Activated CD4-positive, alpha-beta T cell treated with anti-CD3 and anti-CD28 coated beads, Interleukin-2, amount 50 U/mL, for 16 hours (primary cell): ENCODE measurements at regions not wholly inside any gene's neighbourhood (a gene's known extent, or its start where the extent isn't known, plus 50 kb on each side); places are given as distances from the start of the nearest gene placed in this dataset.

Experiments used
- DNase-seq: peaks from one replicate; pipeline ENCODE4 v3.0.0-alpha.2; 2020

DNA sequence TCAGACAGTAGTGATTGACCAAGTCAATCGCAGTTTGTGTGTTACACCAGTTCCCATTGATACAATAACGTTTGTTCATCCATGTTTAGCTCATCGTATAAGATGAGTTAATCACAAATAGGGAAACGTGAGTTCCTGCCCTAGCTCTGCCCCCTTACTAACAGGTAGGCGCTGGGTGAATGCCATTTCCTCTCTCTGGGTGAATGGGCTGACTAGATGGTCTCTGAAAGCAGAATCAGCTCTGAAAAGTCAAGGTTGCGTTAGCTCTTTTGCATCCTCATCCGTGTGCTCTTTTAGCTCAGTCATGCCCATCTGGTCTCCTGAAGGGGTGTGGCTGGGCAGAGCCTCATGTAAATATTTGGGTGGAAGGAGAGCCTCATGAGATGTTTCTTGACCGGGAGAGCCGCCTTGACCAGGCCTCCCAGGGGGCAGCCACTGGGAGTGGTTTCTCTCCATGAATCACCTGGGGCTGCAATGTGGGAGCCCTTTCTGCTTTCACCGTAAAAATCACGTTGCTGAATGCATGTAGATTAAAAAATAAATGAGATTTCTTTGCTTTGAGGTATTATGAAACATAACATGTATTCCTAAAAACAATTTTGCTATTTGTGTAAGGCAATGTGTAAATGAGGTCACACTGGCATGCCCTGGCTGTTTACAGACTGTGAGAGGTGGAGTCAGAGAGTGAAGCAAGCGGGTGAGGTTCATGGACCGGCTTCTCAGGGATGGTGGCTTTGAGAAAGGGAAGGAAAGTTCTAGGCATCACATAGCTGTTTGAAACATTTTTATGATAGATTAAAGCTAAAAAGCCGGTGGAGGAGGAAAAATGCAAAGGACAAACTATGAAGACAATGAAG is 108.4 kb upstream of the RASGRP1 start:
- DNase-seq: no peak

GRCh38 chr15:38674448-38674847 is 109.8 kb upstream of the RASGRP1 start:
- DNase-seq: no peak

GRCh38 chr15:38678281-38678680 is 113.7 kb upstream of the RASGRP1 start:
- DNase-seq: no peak

DNA sequence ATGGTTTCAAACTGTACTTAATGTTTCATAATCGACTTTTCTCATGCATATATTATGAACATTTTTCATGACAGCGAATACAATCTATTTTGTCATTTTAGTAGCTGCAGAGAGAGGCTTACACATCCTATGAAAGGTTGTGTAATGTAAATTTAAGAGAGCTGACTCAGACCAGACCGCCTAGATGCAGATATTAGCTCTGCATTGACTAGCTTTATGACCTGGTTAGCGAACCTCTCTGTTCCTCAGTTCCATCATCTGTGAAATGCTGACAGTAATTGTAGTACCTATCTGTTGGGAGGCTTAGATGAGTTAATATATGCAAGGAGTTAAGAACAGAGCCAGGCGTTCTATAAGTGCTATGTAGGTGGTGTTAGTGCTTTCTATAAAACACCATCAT is 116.2 kb upstream of the RASGRP1 start:
- DNase-seq: peak; percentile 47

DNA sequence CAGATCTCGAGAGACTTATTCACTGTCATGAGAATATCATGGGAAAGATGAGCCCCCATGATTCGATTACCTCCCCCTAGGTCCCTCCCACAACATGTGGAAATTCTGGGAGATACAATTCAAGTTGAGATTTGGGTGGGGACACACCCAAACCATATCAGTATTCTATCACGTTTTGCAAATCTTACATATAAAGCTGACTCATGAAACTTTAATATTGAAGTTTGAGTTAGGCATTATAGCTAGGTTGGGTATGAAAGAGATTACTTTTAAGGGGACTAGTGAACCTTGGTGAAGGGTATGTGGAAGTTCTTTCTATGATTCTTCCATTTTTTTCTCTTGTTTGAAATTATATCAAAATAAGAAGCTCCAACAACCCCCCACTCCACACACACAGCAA is 117.7 kb upstream of the RASGRP1 start:
- DNase-seq: no peak

DNA sequence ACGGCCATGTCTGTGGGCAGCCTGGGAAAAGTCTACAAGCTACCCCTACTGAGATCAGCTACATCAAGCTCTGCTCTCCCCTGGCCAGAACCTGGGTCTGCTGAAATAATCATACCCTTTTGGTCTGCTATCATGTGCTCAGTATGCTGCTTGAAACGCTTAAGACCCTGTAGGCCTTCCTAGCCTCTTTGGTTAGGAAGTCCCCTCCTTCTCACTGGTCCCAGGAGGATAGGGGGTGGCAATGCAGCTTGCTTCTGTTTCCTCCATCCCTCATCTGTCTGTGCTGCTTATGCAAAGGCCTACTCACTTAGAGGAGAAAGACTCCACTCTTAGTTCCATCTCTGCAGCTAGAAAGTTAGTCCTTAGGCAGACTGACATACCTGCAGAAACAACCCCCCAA is 118.2 kb upstream of the RASGRP1 start:
- DNase-seq: no peak

DNA sequence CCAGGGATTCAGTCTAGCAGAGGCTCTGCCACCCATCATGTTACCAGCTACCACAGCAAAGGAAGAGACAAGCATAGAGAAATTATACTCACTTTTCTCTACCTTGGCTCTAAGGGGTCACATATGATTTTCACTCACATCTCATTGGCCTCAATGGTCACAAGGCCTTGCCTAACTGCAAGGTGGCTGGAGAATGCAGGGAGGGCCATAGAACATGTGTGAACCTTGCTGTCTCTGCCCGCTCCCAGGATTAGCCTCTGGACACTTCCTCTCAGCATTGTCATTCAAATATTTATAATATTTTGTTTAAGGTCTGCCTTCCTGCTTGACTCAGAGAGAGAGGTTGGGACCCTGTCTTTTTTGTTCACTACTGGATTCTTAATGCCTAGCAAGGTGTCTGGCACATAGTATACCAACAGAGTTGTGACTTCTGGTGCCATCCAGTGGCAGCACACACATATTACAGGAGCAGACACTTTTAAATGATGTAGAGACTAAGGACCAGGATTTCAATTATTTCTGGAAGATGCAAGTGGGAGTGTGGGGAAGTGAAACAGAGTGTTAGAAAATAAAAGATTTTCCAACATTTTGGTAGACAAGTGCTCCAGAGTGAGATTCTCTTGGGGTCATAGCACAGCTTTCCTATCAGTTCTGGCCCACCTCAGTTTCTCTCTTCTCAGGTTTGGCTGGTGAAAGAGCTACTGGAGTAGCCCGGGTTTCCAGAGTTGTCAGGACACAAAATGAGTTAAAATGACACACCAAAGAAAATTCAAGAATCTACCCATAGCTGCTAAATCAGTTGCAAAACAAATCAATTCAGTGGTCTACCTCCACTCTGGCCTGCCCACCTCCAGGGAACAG is 119.0 kb upstream of the RASGRP1 start:
- DNase-seq: peak; percentile 83

- no peak for DNase-seq
Observed at GRCh38 chr15:38684440-38685010, 119.9 kb upstream of the RASGRP1 start.

DNA sequence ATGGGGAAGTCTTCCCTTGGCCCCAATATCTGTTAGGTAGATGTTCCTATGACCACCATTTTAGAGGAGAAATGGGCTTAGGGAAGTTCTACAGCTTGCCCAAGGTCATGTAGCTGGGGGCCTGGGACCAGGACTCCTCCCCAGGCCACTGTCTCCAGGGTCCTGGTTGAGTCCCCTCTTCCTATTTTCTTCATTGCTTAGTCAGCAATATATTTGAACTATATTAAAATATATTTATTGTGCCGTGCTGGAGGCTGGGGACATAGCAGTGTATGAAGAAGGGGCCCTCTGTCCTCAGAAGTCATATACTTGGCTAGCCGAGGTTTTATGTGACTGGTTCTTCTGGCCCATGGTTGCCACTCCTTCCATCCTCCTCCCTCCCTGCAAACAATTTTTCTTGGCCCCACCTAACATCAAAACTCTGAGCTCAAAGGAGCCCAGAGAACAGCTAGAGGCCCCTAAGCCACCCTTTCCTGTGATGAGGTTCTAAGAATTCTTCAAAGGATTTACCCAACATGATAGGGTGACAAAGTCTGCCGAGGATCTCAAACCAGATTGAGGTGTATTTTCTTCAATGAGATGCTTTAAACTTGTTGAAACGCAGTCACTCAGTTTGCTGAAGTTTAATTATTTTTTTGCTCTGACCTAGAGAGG is 121.2 kb upstream of the RASGRP1 start:
- peak; percentile 57 for DNase-seq

- DNase-seq: no peak
Observed at GRCh38 chr15:38687340-38687739, 122.7 kb upstream of the RASGRP1 start.

DNA sequence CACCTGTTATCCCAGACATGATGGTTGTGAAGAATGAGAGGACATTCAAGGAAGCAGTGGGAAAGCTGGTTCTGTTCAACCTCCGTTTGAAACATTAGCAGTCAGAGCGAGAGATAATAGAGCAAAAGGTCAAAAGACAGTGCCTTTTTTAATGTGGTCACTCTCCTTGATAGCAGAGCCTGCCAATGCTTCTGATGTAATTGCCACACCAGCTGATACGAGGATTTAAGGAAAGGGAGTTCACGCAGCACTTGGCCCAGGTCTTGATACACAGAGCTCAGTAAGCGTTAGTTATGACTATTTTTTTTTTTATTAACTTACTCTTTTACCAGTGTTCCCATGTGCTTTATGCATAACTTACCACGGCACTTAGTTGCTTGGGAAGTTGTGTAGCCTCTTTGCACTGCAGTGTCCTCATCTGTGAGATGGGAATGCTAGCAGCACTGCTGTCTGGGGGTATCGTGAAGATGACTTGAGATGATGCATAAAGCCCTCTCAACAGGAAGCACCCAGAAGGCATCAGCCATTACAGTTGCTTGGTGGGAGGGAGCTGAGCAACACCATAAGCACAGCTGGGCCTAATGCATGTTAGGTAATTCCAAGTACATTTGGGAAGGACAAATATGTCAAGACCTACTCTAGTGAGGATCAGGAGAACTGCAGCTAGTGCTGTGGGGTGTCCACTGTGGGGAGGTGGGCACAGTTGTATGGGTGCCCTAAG is 123.3 kb upstream of the RASGRP1 start:
- no peak for DNase-seq

DNA sequence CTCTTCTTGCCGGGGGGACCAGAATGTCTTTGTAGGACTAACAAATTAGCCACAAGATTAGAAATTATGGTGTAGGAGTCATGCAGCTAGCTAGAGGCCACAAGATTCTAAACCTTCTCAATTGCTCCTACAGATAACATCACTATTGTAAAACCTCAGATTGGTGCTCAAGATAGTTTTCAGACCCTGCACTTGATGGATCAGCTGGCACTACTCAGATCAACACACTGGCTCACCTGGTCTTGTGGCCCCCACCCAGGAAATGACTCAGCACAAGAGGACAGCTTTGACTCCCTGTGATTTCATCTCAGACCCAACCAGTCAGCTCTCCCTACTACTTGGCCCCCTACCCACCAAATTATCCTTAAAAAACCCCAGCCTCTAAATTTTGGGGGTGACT is 124.1 kb upstream of the RASGRP1 start:
- peak; percentile 97 for DNase-seq

GRCh38 chr15:38689522-38689921 is 124.9 kb upstream of the RASGRP1 start:
- no peak for DNase-seq

DNA sequence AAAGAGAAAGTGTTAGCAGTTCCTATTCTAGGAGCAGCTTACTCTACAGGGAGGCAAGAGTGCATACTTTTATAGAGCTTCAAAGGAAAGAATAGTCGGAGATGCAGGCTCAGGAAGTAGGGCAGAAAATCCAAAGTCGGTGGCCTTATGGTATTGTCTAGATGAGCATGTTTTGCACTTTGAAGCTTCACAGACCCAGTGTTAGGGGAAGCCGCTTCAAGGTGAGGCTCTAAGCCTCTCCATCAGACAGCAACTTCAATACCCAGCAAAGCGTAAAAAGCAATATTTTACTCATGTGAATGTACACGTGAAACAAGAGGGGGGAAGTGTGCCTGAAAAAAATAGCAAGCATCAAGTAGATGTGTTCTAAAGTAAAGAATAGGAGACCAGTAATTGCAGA is 125.6 kb upstream of the RASGRP1 start:
- DNase-seq: no peak

GRCh38 chr15:38690719-38691332 is 126.2 kb upstream of the RASGRP1 start:
- peak; percentile 87 for DNase-seq

DNA sequence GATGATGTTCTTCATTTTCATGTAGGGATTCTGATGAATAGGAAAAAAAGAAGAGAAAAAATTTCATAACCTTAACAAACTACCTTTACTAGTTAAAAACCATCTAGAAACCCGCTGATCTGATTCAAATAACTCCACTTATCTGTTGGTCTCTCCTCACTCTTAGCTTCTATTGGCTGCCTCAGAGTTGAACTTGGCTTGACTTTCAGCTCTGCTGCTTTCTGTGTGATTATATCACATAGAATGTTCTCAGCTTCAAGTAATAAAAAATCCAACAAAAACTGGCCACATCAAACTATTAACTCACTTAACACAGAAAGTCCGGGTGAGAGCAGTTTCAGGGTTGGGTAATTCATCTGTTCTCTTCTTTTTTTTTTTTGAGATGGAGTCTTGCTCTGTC is 126.8 kb upstream of the RASGRP1 start:
- no peak for DNase-seq

GRCh38 chr15:38691965-38692788 is 127.6 kb upstream of the RASGRP1 start:
- peak; percentile 41 for DNase-seq

- no peak for DNase-seq
Observed at GRCh38 chr15:38692789-38693062, 128.1 kb upstream of the RASGRP1 start.

- DNase-seq: peak; percentile 59
Observed at GRCh38 chr15:38695249-38696108, 130.9 kb upstream of the RASGRP1 start.

DNA sequence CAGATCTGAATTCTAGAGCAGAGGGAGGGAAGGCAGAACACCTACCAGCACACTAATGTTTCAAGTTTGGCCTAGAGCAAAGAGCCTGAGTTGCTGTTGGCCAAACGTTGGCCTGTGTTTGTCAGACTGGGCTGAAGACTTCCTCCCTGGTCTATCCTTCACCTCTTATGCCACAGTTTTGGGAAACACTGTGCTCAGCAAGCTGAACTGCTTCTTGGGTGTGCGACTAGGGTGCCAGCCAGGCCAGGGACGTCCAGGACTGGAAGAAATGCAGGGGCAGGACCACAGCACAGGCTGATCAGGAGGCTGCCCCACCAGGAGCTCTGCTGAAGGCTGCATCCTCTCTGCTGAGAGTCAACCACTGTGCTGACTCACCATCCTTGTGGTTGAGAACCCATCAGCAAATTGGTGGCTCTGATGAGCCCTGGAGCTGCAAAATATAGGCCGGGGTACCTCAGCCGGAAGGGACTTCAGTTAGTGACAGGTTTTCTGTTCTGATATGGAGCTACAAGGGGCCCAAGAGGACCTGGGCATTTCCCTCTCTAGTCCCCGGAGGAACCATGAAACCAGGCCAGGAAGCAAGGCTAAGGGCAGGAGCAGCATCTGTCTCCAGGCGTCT is 131.6 kb upstream of the RASGRP1 start:
- DNase-seq: peak; percentile 93
